ENCODE measurements at regions not wholly inside any gene's neighbourhood (a gene's known extent, or its start where the extent isn't known, plus 50 kb on each side); places are given as distances from the start of the nearest gene placed in this dataset.

DNA sequence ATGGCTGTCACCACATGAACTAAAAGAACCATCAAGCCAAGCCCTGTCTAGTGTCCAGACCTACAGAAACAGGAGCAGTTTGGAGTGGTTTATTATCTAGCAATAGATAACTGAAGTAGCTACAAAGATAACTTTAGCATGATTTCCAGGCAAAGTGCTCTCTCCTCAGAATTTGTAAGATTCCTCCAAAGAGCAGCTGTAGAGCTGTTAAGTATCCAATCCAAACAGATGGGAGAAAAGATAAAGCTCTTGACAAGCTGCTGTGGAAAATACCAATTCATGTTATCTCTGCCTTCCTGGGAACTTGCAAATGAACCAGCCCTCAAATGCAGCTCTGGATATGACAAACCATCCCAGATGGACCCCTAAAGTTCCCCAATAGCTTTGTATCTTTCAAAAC, 78.9 kb upstream of the RESF1 start:
- TF ChIP-seq, protein P1, sequence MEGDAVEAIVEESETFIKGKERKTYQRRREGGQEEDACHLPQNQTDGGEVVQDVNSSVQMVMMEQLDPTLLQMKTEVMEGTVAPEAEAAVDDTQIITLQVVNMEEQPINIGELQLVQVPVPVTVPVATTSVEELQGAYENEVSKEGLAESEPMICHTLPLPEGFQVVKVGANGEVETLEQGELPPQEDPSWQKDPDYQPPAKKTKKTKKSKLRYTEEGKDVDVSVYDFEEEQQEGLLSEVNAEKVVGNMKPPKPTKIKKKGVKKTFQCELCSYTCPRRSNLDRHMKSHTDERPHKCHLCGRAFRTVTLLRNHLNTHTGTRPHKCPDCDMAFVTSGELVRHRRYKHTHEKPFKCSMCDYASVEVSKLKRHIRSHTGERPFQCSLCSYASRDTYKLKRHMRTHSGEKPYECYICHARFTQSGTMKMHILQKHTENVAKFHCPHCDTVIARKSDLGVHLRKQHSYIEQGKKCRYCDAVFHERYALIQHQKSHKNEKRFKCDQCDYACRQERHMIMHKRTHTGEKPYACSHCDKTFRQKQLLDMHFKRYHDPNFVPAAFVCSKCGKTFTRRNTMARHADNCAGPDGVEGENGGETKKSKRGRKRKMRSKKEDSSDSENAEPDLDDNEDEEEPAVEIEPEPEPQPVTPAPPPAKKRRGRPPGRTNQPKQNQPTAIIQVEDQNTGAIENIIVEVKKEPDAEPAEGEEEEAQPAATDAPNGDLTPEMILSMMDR (IDR thresholded peaks at IDR 0.05), result no peak
- Mint-ChIP-seq H3K9me3 (peaks cover 3 to 5% of the 10 kb centered on the region in 2 donors), H3K4me3 (no peak overlapping the region), H3K27me3 (ENCODE audit: low read depth in 2 of 2) (no peaks in the 10 kb centered on the region), H3K27ac (peak overlapping the region; percentile 58 to 81), H3K4me1 (peaks cover 30 to 44% of the 10 kb centered on the region in 2 donors), H3K36me3 (peaks cover 7% of the 10 kb centered on the region)
- H3K9me3 ChIP-seq (ENCODE audit: control insufficient read depth, insufficient read depth, low read length), result peaks cover 11% of the 10 kb centered on the region
- no peaks in the 10 kb centered on the region for H3K36me3 ChIP-seq (ENCODE audit: control insufficient read depth, insufficient read depth, low read length)
- peaks cover 35% of the 10 kb centered on the region for H3K4me1 ChIP-seq (ENCODE audit: control insufficient read depth, insufficient read depth, low read length)
- ATAC-seq, result no peak
- no peak overlapping the region for H3K4me3 ChIP-seq (ENCODE audit: low read length)
- DNase-seq, result no peak
- intact Hi-C loops (cut with micrococcal nuclease), result no loop called here
- no peak overlapping the region for H3K27ac ChIP-seq (ENCODE audit: low read length)
- H3K27me3 ChIP-seq (ENCODE audit: control insufficient read depth, insufficient read depth, low read length), result no peaks in the 10 kb centered on the region

- H3K27me3 ChIP-seq (ENCODE audit: control insufficient read depth, insufficient read depth, low read length), result no peaks in the 10 kb centered on the region
- H3K4me3 Mint-ChIP-seq, result peak overlapping the region; percentile 21
These were observed 81.3 kb upstream of the RESF1 start for GRCh38 chr12:31877884-31878283.

DNA sequence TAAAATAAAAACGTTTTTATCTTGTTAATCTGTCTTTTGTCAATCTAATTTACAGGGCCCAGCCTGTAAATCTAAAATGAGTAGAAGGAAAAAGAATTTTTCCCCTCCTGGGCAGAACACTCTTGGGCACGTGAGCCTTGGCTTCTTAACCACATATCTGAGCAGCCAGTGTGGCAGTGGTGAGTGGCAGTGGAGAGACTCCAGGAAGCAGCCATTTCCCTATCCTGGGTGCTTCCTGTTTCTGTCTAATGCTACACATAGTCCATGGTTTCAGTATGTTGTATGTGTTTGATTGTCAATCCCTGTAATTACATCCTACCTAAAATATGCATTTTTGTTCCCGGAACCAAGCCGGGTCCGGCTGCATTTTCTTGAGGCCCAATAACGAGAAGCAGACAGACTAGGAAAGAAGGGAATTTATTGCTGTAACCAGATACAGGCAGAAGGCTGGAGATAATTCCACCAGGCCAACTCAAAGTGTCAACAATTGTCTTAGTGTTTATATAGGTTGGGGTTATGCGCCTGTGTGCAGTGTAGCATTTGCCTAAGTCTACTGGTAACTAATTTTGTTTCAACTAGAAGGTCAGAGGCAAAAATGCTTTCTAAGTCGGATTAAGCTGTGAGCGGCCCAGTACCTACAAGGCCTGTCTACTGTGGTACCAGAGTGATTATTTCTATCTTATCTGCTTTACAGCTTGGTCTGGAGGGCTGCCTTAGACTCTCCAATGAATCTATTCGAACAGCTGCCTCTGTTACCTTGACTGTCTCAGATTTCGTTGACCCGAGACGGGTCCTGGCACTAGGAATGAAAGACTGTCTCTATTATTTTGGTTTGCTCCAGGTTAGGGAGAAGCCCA, 82.4 kb upstream of the RESF1 start:
- H3K9me3 ChIP-seq (ENCODE audit: control insufficient read depth, insufficient read depth, low read length), result no peaks in the 10 kb centered on the region
- no peaks in the 10 kb centered on the region for H3K27me3 ChIP-seq (ENCODE audit: control insufficient read depth, insufficient read depth, low read length)
- no peak overlapping the region for H3K4me3 ChIP-seq (ENCODE audit: low read length)
- peaks cover 45 to 49% of the 10 kb centered on the region in 2 donors for H3K4me1 Mint-ChIP-seq
- TF ChIP-seq, protein P1 (IDR thresholded peaks at IDR 0.05), result no peak
- DNase-seq (peak in 1 of 2 donors; percentile 39), ATAC-seq (no peak)
- peak overlapping the region; percentile 78 to 81 for H3K27ac Mint-ChIP-seq
- no peaks in the 10 kb centered on the region for H3K27me3 Mint-ChIP-seq (ENCODE audit: low read depth in 2 of 2)
- intact Hi-C loops (cut with micrococcal nuclease), result loop anchor here (5.0 kb wide), 1 partner anchor 44 kb away; no protein-coding TSS in a partner anchor
- peaks cover 3% of the 10 kb centered on the region for H3K36me3 ChIP-seq (ENCODE audit: control insufficient read depth, insufficient read depth, low read length)
- no peaks in the 10 kb centered on the region for H3K9me3 Mint-ChIP-seq
- H3K27ac ChIP-seq (ENCODE audit: low read length), result peak overlapping the region; percentile 24
- H3K4me3 Mint-ChIP-seq, result peak overlapping the region; percentile 21
- no peaks in the 10 kb centered on the region for H3K36me3 Mint-ChIP-seq
- peaks cover 41% of the 10 kb centered on the region for H3K4me1 ChIP-seq (ENCODE audit: control insufficient read depth, insufficient read depth, low read length)
- 59% methylated on average over 8 of the region's 13 CpGs for WGBS (ENCODE audit: insufficient coverage)

More at GRCh38 chr12:31877884-31878283, 81.3 kb upstream of the RESF1 start:
- H3K36me3 ChIP-seq (ENCODE audit: control insufficient read depth, insufficient read depth, low read length), result peaks cover 3% of the 10 kb centered on the region
- intact Hi-C loops (cut with micrococcal nuclease), result loop anchor here (5.0 kb wide), 1 partner anchor 46 kb away; no protein-coding TSS in a partner anchor
- no peak overlapping the region for H3K4me3 ChIP-seq (ENCODE audit: low read length)
- peak overlapping the region; percentile 10 for H3K27ac ChIP-seq (ENCODE audit: low read length)
- Mint-ChIP-seq H3K36me3 (no peaks in the 10 kb centered on the region), H3K27ac (peak overlapping the region; percentile 78 to 81), H3K27me3 (ENCODE audit: low read depth in 2 of 2) (no peaks in the 10 kb centered on the region), H3K4me1 (peaks cover 42 to 45% of the 10 kb centered on the region in 2 donors), H3K9me3 (no peaks in the 10 kb centered on the region)
- no peaks in the 10 kb centered on the region for H3K9me3 ChIP-seq (ENCODE audit: control insufficient read depth, insufficient read depth, low read length)
- 100% methylated on average over 1 of the region's 1 CpG for WGBS (ENCODE audit: insufficient coverage)
- TF ChIP-seq, protein P1 (IDR thresholded peaks at IDR 0.05), result no peak
- ATAC-seq, result no peak
- peaks cover 41% of the 10 kb centered on the region for H3K4me1 ChIP-seq (ENCODE audit: control insufficient read depth, insufficient read depth, low read length)
- no peak for DNase-seq

All from natural killer cell (primary cell).